ENCODE measurements at regions not wholly inside any gene's neighbourhood (a gene's known extent, or its start where the extent isn't known, plus 50 kb on each side); places are given as distances from the start of the nearest gene placed in this dataset.

- peak in 1 of 4 donors; percentile 37 for ATAC-seq
- Histone ChIP-seq H3K4me3 (no peak overlapping the region), H3K4me1 (no peaks in the 10 kb centered on the region), H3K36me3 (no peaks in the 10 kb centered on the region), H3K27ac (no peak overlapping the region), H3K9me3 (no peaks in the 10 kb centered on the region), H3K27me3 (no peaks in the 10 kb centered on the region)
- DNase-seq = no peak
- no peak for FAIRE-seq
- TF ChIP-seq, protein P1, sequence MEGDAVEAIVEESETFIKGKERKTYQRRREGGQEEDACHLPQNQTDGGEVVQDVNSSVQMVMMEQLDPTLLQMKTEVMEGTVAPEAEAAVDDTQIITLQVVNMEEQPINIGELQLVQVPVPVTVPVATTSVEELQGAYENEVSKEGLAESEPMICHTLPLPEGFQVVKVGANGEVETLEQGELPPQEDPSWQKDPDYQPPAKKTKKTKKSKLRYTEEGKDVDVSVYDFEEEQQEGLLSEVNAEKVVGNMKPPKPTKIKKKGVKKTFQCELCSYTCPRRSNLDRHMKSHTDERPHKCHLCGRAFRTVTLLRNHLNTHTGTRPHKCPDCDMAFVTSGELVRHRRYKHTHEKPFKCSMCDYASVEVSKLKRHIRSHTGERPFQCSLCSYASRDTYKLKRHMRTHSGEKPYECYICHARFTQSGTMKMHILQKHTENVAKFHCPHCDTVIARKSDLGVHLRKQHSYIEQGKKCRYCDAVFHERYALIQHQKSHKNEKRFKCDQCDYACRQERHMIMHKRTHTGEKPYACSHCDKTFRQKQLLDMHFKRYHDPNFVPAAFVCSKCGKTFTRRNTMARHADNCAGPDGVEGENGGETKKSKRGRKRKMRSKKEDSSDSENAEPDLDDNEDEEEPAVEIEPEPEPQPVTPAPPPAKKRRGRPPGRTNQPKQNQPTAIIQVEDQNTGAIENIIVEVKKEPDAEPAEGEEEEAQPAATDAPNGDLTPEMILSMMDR (IDR thresholded peaks at IDR 0.05) = no peak
- intact Hi-C loops (cut with DNase I) = no loop called here
- WGBS, 2 donors = 47 to 50% methylated on average over 4 of the region's 4 CpGs
Measured at GRCh38 chr7:68246189-68246633, 1249.6 kb downstream of the TYW1 start.

GRCh38 chr7:68247126-68247525, 1250.5 kb downstream of the TYW1 start:
- Histone ChIP-seq H3K4me1 (no peaks in the 10 kb centered on the region), H3K4me3 (no peak overlapping the region), H3K27me3 (no peaks in the 10 kb centered on the region), H3K27ac (no peak overlapping the region), H3K9me3 (no peaks in the 10 kb centered on the region), H3K36me3 (no peaks in the 10 kb centered on the region)
- no peak for DNase-seq
- WGBS, 2 donors = 70 to 85% methylated on average over 7 of the region's 7 CpGs
- intact Hi-C loops (cut with DNase I) = no loop called here
- TF ChIP-seq, protein P1 (IDR thresholded peaks at IDR 0.05) = no peak
- no peak for ATAC-seq
- no peak for FAIRE-seq

DNA sequence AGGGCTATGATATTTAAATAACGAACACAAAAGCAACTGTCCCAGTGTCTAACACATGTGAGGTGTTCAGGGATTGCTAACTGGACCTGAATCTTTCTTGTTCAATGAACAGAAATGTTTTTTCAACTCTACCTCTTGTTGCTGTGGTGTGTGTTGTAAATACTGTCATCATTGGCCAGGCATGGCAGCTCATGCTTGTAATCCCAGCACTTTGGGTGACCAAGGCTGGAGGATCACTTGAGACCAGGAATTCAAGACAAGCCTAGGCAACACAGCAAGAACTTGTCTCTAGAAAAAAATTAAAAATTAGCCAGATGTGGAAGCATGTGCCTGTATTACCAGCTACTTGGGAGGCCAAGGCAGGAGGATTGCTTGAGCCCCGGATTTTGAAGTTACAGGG, 1250.9 kb downstream of the TYW1 start:
- Histone ChIP-seq H3K4me3 (no peak overlapping the region), H3K27me3 (no peaks in the 10 kb centered on the region), H3K4me1 (no peaks in the 10 kb centered on the region), H3K9me3 (no peaks in the 10 kb centered on the region), H3K36me3 (no peaks in the 10 kb centered on the region), H3K27ac (no peak overlapping the region)
- intact Hi-C loops (cut with DNase I) = no loop called here
- WGBS, 2 donors = 43 to 79% methylated on average over 2 of the region's 2 CpGs
- ATAC-seq (no peak), FAIRE-seq (no peak), DNase-seq (no peak)
- TF ChIP-seq, protein P1 (IDR thresholded peaks at IDR 0.05) = no peak

DNA sequence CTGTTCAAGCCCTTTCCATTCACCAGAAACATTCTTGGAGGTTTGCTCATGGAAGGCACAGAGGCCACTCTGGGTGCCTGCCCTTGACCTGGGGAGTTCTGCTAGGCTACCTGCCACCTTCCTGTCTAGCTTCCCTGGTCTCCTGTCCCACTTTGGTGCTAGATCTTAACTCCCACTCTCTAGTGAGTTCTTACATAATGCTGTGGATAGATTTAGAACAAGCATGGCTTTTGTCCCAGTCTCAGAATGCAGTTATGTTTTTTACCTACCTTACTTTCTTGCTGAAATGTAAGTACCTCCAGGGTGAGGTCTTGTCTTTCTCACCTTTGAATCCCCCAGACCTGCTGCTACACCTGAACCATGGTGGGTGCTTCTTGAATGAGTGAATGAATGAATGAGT, 1252.3 kb downstream of the TYW1 start:
- H3K36me3 ChIP-seq = no peaks in the 10 kb centered on the region
- no peak overlapping the region for H3K27ac ChIP-seq
- FAIRE-seq (no peak), DNase-seq (no peak), ATAC-seq (no peak)
- H3K4me3 ChIP-seq = no peak overlapping the region
- H3K9me3 ChIP-seq = no peaks in the 10 kb centered on the region
- H3K4me1 ChIP-seq = no peaks in the 10 kb centered on the region
- TF ChIP-seq, protein P1 (IDR thresholded peaks at IDR 0.05) = no peak
- intact Hi-C loops (cut with DNase I) = no loop called here
- H3K27me3 ChIP-seq = no peaks in the 10 kb centered on the region

- Histone ChIP-seq H3K4me1 (no peaks in the 10 kb centered on the region), H3K4me3 (no peak overlapping the region), H3K9me3 (no peaks in the 10 kb centered on the region), H3K27me3 (no peaks in the 10 kb centered on the region), H3K27ac (no peak overlapping the region), H3K36me3 (no peaks in the 10 kb centered on the region)
- TF ChIP-seq, protein P1 (IDR thresholded peaks at IDR 0.05) = no peak
- intact Hi-C loops (cut with DNase I) = no loop called here
- ATAC-seq (no peak), FAIRE-seq (no peak), DNase-seq (no peak)
- 51 to 71% methylated on average over 1 of the region's 1 CpG for WGBS, 2 donors
Measured at GRCh38 chr7:68249611-68250010, 1253.0 kb downstream of the TYW1 start.

Data from pancreas (tissue), 10 donors.